ENCODE measurements at regions not wholly inside any gene's neighbourhood (a gene's known extent, or its start where the extent isn't known, plus 50 kb on each side); places are given as distances from the start of the nearest gene placed in this dataset.
A peak's percentile ranks its signal among the peaks of the same experiment; 100 is the strongest.

- no peak for TF ChIP-seq AR (CRISPR knock-in tag; IDR thresholded peaks at IDR 0.05)
- no peak for TF ChIP-seq NR2C2 (CRISPR knock-in tag; IDR thresholded peaks at IDR 0.05)
- no peak for TF ChIP-seq ETV6 (CRISPR knock-in tag; IDR thresholded peaks at IDR 0.05)
These were observed 339.1 kb downstream of the UTRN start (continued) for GRCh38 chr6:144624246-144624645.

GRCh38 chr6:144624716-144625115 is 339.6 kb downstream of the UTRN start:
- CTCF ChIA-PET: no interaction called here
- POLR2A ChIA-PET: no interaction called here
- Mint-ChIP-seq H3K4me1 (peaks cover 58% of the 10 kb centered on the region), H3K27ac (peak overlapping the region; percentile 5), H3K27me3 (ENCODE audit: low read depth) (no peaks in the 10 kb centered on the region), H3K9me3 (peaks cover 4% of the 10 kb centered on the region), H3K36me3 (peaks cover 3% of the 10 kb centered on the region; the same call in 1 of the 2 replicates), H3K4me3 (no peak overlapping the region)
- DNase-seq (ENCODE audit: low spot score): no peak
- no peak for ATAC-seq
- no peak for TF ChIP-seq ZNF425 (CRISPR knock-in tag; conservative IDR thresholded peaks at IDR 0.05)
- TF ChIP-seq MYBL2 (CRISPR knock-in tag; IDR thresholded peaks at IDR 0.05): no peak
- TF ChIP-seq FOXP1 (CRISPR knock-in tag; IDR thresholded peaks at IDR 0.05; ENCODE audit: borderline replicate concordance): no peak
- no peak for TF ChIP-seq TEAD4 (CRISPR knock-in tag; IDR thresholded peaks at IDR 0.05)
- TF ChIP-seq NFYB (CRISPR knock-in tag; conservative IDR thresholded peaks at IDR 0.05; ENCODE audit: low read depth): no peak
- no peak for TF ChIP-seq AR (CRISPR knock-in tag; IDR thresholded peaks at IDR 0.05)
- TF ChIP-seq ATF3 (CRISPR knock-in tag; conservative IDR thresholded peaks at IDR 0.05): no peak
- no peak for TF ChIP-seq TEAD1 (CRISPR knock-in tag; IDR thresholded peaks at IDR 0.05)
- TF ChIP-seq GRHL2 (CRISPR knock-in tag; IDR thresholded peaks at IDR 0.05; ENCODE audit: insufficient replicate concordance, severe bottlenecking): no peak
- TF ChIP-seq SMAD3 (CRISPR knock-in tag; IDR thresholded peaks at IDR 0.05; ENCODE audit: borderline replicate concordance): no peak
- no peak for TF ChIP-seq CTCF (IDR thresholded peaks at IDR 0.05)

GRCh38 chr6:144630857-144631256 is 345.7 kb downstream of the UTRN start:
- CTCF ChIA-PET: no interaction called here

More at GRCh38 chr6:144630857-144631256, 345.7 kb downstream of the UTRN start:
- no peak for TF ChIP-seq MLX (CRISPR knock-in tag; IDR thresholded peaks at IDR 0.05)
- peaks cover 4% of the 10 kb centered on the region for H3K9me3 Mint-ChIP-seq
- H3K4me1 Mint-ChIP-seq: peaks cover 38% of the 10 kb centered on the region
- ATAC-seq (no peak), DNase-seq (ENCODE audit: low spot score) (no peak)
- no peak overlapping the region for H3K4me3 Mint-ChIP-seq
- POLR2A ChIA-PET: no interaction called here
- peak overlapping the region; percentile 43; the same call in 1 of the 2 replicates for H3K27ac Mint-ChIP-seq
- H3K36me3 Mint-ChIP-seq: peaks cover 3% of the 10 kb centered on the region; the same call in 1 of the 2 replicates
- no peaks in the 10 kb centered on the region for H3K27me3 Mint-ChIP-seq (ENCODE audit: low read depth)

Data from WTC11 (cell line).